SK-N-SH (cell line): ENCODE measurements at regions not wholly inside any gene's neighbourhood (a gene's known extent, or its start where the extent isn't known, plus 50 kb on each side); places are given as distances from the start of the nearest gene placed in this dataset.

Experiments used
- CTCF ChIP-seq: fragments of 200-600 bp; sonication (generic); IDR thresholded peaks from 2 replicates; pipeline ENCODE4 v1.6.1; 2017; ENCODE audit warnings: antibody characterized with exemption, mild to moderate bottlenecking, moderate library complexity
- EZH2phosphoT487 ChIP-seq: fragments of 200-600 bp; sonication (generic); IDR thresholded peaks from 2 replicates; pipeline ENCODE4 v1.6.1; 2017; ENCODE audit warnings: low read depth, mixed run types, mild to moderate bottlenecking, antibody characterized with exemption, moderate library complexity, borderline replicate concordance
- GATA2 ChIP-seq: sonication (generic); formaldehyde crosslinking; IDR thresholded peaks from 2 replicates; pipeline ENCODE4 v1.5.0; 2020; ENCODE audit warnings: mild to moderate bottlenecking, missing genetic modification reagents
- IRF3 ChIP-seq: fragments of 150-350 bp; IDR thresholded peaks from 2 replicates; pipeline ENCODE4 v1.6.1; 2016; ENCODE audit warnings: mild to moderate bottlenecking, low read depth, low read length
- POLR2AphosphoS5 ChIP-seq: IDR thresholded peaks from 2 replicates; pipeline ENCODE4 v1.6.1; 2012; ENCODE audit warnings: low read depth, low read length
- RFX5 ChIP-seq: IDR thresholded peaks from 2 replicates; pipeline ENCODE4 v1.6.1; 2012; ENCODE audit warnings: mild to moderate bottlenecking, improper control_type of control experiment, low read length

- no peak for TF ChIP-seq CTCF
- TF ChIP-seq GATA2 (CRISPR knock-in tag), result no peak
- TF ChIP-seq RFX5, result no peak
- no peak for TF ChIP-seq EZH2phosphoT487
- TF ChIP-seq IRF3, result no peak
- TF ChIP-seq POLR2AphosphoS5, result no peak
Observed at GRCh38 chr4:36997727-36998126, 246.8 kb upstream of the NWD2 start.
